ENCODE measurements at regions not wholly inside any gene's neighbourhood (a gene's known extent, or its start where the extent isn't known, plus 50 kb on each side); places are given as distances from the start of the nearest gene placed in this dataset.

DNA sequence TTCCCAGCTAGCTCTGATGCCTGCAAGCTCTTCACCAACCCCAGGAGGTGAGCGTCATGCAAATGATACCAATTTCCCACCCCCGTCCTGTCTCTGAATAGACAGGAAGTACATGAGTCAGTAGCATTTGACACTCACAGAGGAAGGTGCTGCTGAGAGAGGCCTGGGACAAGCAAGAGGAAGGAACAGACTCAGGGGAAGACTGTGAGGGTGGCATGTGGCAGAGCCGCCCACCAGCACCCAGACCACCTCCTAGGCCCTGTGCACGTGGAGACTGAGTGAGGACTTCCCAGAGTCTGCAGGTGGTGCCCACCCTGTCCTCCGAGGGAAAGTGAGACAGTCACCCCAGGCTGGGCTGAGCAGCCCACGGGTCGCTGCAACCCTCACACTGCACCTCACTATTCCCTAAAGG lies 199.5 kb upstream of the SFSWAP start:
- TF ChIP-seq POLR2A (IDR thresholded peaks at IDR 0.05; ENCODE audit: low read depth, low read length), result no peak
- TF ChIP-seq, protein P1, sequence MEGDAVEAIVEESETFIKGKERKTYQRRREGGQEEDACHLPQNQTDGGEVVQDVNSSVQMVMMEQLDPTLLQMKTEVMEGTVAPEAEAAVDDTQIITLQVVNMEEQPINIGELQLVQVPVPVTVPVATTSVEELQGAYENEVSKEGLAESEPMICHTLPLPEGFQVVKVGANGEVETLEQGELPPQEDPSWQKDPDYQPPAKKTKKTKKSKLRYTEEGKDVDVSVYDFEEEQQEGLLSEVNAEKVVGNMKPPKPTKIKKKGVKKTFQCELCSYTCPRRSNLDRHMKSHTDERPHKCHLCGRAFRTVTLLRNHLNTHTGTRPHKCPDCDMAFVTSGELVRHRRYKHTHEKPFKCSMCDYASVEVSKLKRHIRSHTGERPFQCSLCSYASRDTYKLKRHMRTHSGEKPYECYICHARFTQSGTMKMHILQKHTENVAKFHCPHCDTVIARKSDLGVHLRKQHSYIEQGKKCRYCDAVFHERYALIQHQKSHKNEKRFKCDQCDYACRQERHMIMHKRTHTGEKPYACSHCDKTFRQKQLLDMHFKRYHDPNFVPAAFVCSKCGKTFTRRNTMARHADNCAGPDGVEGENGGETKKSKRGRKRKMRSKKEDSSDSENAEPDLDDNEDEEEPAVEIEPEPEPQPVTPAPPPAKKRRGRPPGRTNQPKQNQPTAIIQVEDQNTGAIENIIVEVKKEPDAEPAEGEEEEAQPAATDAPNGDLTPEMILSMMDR (conservative IDR thresholded peaks at IDR 0.05; ENCODE audit: low read depth, low read length), result no peak
- TF ChIP-seq MAFK (IDR thresholded peaks at IDR 0.05; ENCODE audit: low read depth, low read length), result no peak
- TF ChIP-seq, protein P2, sequence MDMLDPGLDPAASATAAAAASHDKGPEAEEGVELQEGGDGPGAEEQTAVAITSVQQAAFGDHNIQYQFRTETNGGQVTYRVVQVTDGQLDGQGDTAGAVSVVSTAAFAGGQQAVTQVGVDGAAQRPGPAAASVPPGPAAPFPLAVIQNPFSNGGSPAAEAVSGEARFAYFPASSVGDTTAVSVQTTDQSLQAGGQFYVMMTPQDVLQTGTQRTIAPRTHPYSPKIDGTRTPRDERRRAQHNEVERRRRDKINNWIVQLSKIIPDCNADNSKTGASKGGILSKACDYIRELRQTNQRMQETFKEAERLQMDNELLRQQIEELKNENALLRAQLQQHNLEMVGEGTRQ (IDR thresholded peaks at IDR 0.05; ENCODE audit: low read depth, low read length), result no peak
- no peak for TF ChIP-seq MXI1 (IDR thresholded peaks at IDR 0.05; ENCODE audit: borderline replicate concordance, low read depth, low read length)
- TF ChIP-seq MAZ (IDR thresholded peaks at IDR 0.05; ENCODE audit: borderline replicate concordance, low read depth, low read length), result no peak
- no peak for TF ChIP-seq SMC3 (IDR thresholded peaks at IDR 0.05; ENCODE audit: low read depth, low read length)
- TF ChIP-seq RCOR1 (IDR thresholded peaks at IDR 0.05; ENCODE audit: insufficient replicate concordance, low read length), result no peak
- no peak for TF ChIP-seq RAD21 (IDR thresholded peaks at IDR 0.05; ENCODE audit: low read length)
- TF ChIP-seq RFX5 (IDR thresholded peaks at IDR 0.05; ENCODE audit: low read depth, low read length), result no peak

Measured in IMR-90 (cell line).